ENCODE measurements at regions not wholly inside any gene's neighbourhood (a gene's known extent, or its start where the extent isn't known, plus 50 kb on each side); places are given as distances from the start of the nearest gene placed in this dataset.
"Not testable (repeated sequence)": the region's sequence is repeated elsewhere in the genome, so short reads cannot be mapped to it uniquely, and the experiment has no call there.

- ATAC-seq = no peak
- no peak for DNase-seq
Observed at GRCh38 chr2:185645529-185645928, 93.1 kb upstream of the FSIP2 start.

DNA sequence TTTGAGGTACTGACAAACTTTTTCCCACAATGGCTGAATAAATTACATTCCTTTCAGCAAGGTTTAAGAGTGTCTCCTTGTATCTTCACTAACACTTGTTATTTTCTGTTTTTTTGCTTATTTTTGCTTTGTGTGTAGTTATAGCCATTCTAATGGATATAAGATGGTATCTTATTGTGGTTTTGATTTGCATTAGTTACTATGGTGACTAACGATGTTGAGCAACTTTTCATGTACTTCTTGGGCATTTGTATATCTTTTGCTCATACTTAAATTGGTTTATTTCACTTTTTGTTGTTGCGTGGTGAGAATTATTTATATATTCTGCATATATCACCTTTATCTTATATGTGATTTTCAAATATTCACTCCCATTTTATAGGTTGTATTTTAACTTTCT is 79.9 kb upstream of the FSIP2 start:
- DNase-seq = no peak
- ATAC-seq = no peak

GRCh38 chr2:185663811-185664210 is 74.8 kb upstream of the FSIP2 start:
- ATAC-seq (no peak), DNase-seq (no peak)

- ATAC-seq (no peak), DNase-seq (no peak)
Observed at GRCh38 chr2:185664384-185664783, 74.2 kb upstream of the FSIP2 start.

DNA sequence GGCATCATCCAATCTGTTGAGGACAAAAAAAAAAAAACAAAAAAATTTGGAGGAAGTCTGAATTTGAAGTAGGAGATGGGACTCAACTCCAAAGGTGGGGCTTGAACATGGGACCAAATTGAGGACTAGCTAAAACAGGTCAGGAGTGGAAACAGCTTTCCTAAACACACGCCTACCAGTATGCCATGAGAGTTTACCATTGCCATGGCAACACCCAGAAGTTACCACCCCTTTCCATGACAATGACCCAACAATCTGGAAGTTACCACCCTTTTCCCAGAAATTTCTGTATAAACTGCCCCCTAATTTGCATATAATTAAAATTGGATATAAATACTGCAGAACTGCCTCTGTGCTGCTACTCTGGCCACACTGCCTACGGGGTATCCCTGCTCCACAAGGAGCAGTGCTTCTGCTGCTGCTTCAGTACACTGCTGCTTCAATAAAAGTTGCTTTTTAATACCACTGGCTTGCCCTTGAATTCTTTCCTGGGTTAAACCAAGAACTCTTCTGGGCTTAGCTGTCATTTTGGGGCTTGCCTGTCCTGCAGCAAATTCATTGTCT is 73.3 kb upstream of the FSIP2 start:
- ATAC-seq (no peak), DNase-seq (no peak)

- ATAC-seq = no peak
- no peak for DNase-seq
Observed at GRCh38 chr2:185667452-185667851, 71.2 kb upstream of the FSIP2 start.

DNA sequence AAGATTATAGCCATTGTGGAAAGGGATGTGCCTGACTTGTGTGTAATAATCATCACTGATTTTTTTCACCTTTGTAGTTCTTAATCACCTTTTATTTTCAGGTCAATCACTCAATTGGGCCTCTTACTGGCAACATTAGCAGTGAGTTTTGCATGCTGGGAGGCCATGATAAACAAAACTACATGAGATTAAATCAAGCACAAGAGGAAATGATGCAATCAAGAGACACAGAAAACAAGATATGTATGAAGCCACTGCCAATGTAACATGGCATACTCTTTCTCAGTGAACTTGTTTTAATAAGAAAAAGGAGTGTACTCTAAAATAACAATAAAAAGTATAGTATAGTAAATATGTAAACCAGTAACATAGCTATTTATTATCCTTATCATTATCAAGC is 69.9 kb upstream of the FSIP2 start:
- ATAC-seq (no peak), DNase-seq (no peak)

GRCh38 chr2:185674232-185674631 is 64.4 kb upstream of the FSIP2 start:
- ATAC-seq (no peak), DNase-seq (no peak)

GRCh38 chr2:185676316-185676715 is 62.3 kb upstream of the FSIP2 start:
- ATAC-seq (no peak), DNase-seq (no peak)

- ATAC-seq, DNase-seq: not testable (repeated sequence)
Observed at GRCh38 chr2:185687001-185687400, 51.6 kb upstream of the FSIP2 start.

DNA sequence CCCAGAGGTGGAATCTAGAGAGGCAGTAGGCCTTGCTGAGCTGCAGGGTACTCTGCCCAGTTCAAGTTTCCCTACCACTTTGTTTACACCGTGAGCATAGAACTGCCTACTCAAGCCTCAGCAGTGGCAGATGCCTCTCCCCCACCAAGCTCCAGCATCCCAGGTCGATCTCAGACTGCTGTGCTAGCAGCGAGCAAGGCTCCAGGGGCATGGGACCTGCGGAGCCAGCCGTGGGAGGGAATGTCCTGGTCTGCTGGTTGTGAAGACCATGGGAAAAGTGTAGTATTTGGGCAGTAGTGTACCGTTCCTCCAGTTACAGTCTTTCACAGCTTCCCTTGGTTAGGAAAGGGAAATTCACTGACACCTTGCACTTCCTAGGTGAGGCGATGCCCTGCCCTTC is 50.6 kb upstream of the FSIP2 start:
- DNase-seq = no peak
- no peak for ATAC-seq

All from stimulated activated naive CD8-positive, alpha-beta T cell treated with anti-CD3 and anti-CD28 coated beads, Interleukin-15, Interleukin-2, amounts not matched to agents 100 U/mL and 50 U/mL, for 24 hours (primary cell).